A673 (cell line): ENCODE measurements at regions not wholly inside any gene's neighbourhood (a gene's known extent, or its start where the extent isn't known, plus 50 kb on each side); places are given as distances from the start of the nearest gene placed in this dataset.
"Not testable (repeated sequence)": the region's sequence is repeated elsewhere in the genome, so short reads cannot be mapped to it uniquely, and the experiment has no call there.

ENCODE experiments used
- BruUV-seq: library from RNA; stranded (reverse); fragments of 400-500 nt; replicated peaks from 2 replicates; lab custom pipeline; 2021; lab: Mats Ljungman, UMichigan
- CTCF ChIA-PET: fragments of 300-600 bp; sonication (Branson Sonifier 250); formaldehyde crosslinking; loops from one replicate; lab custom pipeline; 2022; ENCODE audit warnings: antibody characterized with exemption; lab: Charles Lee
- POLR2A ChIA-PET: fragments of 300-600 bp; sonication (Branson Sonifier 250); formaldehyde crosslinking; loops from one replicate; lab custom pipeline; 2022; ENCODE audit warnings: antibody characterized with exemption; ENCODE audit not compliant: low non-redundant PET; lab: Charles Lee
- DNase-seq: peaks from one replicate; pipeline ENCODE4 v3.0.0-alpha.2; 2015; ENCODE audit warnings: low spot score
- H3K27ac ChIP-seq: fragments of 200-600 bp; sonication (generic); 2 replicates; pipeline ENCODE4 v1.5.1; 2016; ENCODE audit warnings: mixed run types, low read depth, mild to moderate bottlenecking, mixed read lengths, antibody characterized with exemption, low read length; ENCODE audit not compliant: poor library complexity, severe bottlenecking
- H3K27me3 ChIP-seq: fragments of 200-600 bp; sonication (generic); replicated peaks from 2 replicates; pipeline ENCODE4 v1.6.1; 2017; ENCODE audit warnings: mixed run types, low read depth, mild to moderate bottlenecking, mixed read lengths, antibody characterized with exemption, low read length; ENCODE audit not compliant: insufficient read depth, poor library complexity
- H3K36me3 ChIP-seq: fragments of 200-600 bp; sonication (generic); 2 replicates; pipeline ENCODE4 v1.6.1; 2016; ENCODE audit warnings: mixed run types, mild to moderate bottlenecking, mixed read lengths, antibody characterized with exemption, low read length; ENCODE audit not compliant: insufficient read depth, poor library complexity, severe bottlenecking
- H3K4me1 ChIP-seq: fragments of 200-600 bp; sonication (generic); 2 replicates; pipeline ENCODE4 v1.6.1; 2017; ENCODE audit warnings: mixed run types, mild to moderate bottlenecking, mixed read lengths, antibody characterized with exemption, low read length; ENCODE audit not compliant: insufficient read depth, poor library complexity, severe bottlenecking
- H3K4me3 ChIP-seq: fragments of 200-600 bp; sonication (generic); 2 replicates; pipeline ENCODE4 v1.5.1; 2016; ENCODE audit warnings: low read depth, mixed run types, mild to moderate bottlenecking, mixed read lengths, low read length; ENCODE audit not compliant: poor library complexity, severe bottlenecking
- H3K9me3 ChIP-seq: fragments of 200-600 bp; sonication (generic); 2 replicates; pipeline ENCODE4 v1.6.1; 2016; ENCODE audit warnings: mixed run types, low read depth, mild to moderate bottlenecking, mixed read lengths, antibody characterized with exemption, low read length; ENCODE audit not compliant: poor library complexity, severe bottlenecking
- EZH2 ChIP-seq: fragments of 200-600 bp; sonication (generic); IDR thresholded peaks from 2 replicates; pipeline ENCODE4 v1.6.1; 2017; ENCODE audit warnings: borderline replicate concordance, low read depth, mild to moderate bottlenecking, mixed read lengths, antibody characterized with exemption, low read length; ENCODE audit not compliant: poor library complexity, severe bottlenecking
- intact Hi-C: fragments of 100-400 bp; cut with micrococcal nuclease; formaldehyde crosslinking; loops from one replicate; pipeline ENCODE4 v1.10.0; 2022; ENCODE audit not compliant: unreplicated experiment
- TF ChIP-seq, protein P1 (sequence below): fragments of 300-800, 200-600 bp; sonication (generic); conservative IDR thresholded peaks from 2 replicates; pipeline ENCODE4 v1.5.1; 2017; ENCODE audit warnings: low read depth, mild to moderate bottlenecking, antibody characterized with exemption, low read length, moderate library complexity, mixed read lengths

- no peaks in the 10 kb centered on the region for H3K9me3 ChIP-seq
- no peaks in the 10 kb centered on the region for H3K36me3 ChIP-seq
- DNase-seq: no peak
- intact Hi-C loops: loop anchor here (5.0 kb wide), 1 partner anchor 460 kb away; no protein-coding TSS in a partner anchor
- H3K4me1 ChIP-seq: no peaks in the 10 kb centered on the region
- H3K27ac ChIP-seq: no peak overlapping the region
- no TSS peak for BruUV-seq
- H3K4me3 ChIP-seq: no peak overlapping the region
- POLR2A ChIA-PET: no interaction called here
- TF ChIP-seq EZH2: no peak
- TF ChIP-seq, protein P1, sequence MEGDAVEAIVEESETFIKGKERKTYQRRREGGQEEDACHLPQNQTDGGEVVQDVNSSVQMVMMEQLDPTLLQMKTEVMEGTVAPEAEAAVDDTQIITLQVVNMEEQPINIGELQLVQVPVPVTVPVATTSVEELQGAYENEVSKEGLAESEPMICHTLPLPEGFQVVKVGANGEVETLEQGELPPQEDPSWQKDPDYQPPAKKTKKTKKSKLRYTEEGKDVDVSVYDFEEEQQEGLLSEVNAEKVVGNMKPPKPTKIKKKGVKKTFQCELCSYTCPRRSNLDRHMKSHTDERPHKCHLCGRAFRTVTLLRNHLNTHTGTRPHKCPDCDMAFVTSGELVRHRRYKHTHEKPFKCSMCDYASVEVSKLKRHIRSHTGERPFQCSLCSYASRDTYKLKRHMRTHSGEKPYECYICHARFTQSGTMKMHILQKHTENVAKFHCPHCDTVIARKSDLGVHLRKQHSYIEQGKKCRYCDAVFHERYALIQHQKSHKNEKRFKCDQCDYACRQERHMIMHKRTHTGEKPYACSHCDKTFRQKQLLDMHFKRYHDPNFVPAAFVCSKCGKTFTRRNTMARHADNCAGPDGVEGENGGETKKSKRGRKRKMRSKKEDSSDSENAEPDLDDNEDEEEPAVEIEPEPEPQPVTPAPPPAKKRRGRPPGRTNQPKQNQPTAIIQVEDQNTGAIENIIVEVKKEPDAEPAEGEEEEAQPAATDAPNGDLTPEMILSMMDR: no peak
- no peaks in the 10 kb centered on the region for H3K27me3 ChIP-seq
- CTCF ChIA-PET: no interaction called here
Measured at GRCh38 chr2:137912371-137912770, 51.9 kb upstream of the HNMT start.

DNA sequence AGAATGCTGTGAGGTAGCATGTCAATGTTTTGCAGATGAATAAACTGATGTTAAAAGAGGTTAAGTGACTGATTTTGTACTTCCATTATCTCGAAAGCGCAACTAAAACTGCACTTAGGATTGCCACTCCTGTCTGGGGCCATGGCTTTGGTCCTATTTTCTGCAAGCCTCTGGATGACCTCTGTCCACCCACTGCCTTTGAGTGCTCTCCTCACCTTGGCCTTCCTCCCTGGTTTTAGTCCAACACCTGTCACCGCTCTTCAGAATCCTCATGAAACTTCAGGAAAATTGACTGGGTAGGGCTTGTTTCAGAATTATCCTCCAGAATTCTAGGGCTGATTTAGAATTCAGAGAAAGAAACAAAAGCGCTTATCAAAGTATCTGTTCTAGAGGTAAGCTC lies 51.1 kb upstream of the HNMT start:
- intact Hi-C loops: loop anchor here (5.0 kb wide), 1 partner anchor 459 kb away; no protein-coding TSS in a partner anchor
- no peaks in the 10 kb centered on the region for H3K36me3 ChIP-seq
- DNase-seq: no peak
- POLR2A ChIA-PET: no interaction called here
- BruUV-seq: no TSS peak
- H3K27ac ChIP-seq: no peak overlapping the region
- no peak overlapping the region for H3K4me3 ChIP-seq
- CTCF ChIA-PET: no interaction called here
- no peaks in the 10 kb centered on the region for H3K4me1 ChIP-seq
- TF ChIP-seq EZH2: no peak
- TF ChIP-seq, protein P1: no peak
- no peaks in the 10 kb centered on the region for H3K9me3 ChIP-seq
- H3K27me3 ChIP-seq: no peaks in the 10 kb centered on the region

GRCh38 chr2:137913648-137914047 lies 50.6 kb upstream of the HNMT start:
- H3K27me3 ChIP-seq, H3K36me3 ChIP-seq, H3K4me3 ChIP-seq, BruUV-seq, CTCF ChIA-PET, H3K9me3 ChIP-seq, H3K27ac ChIP-seq, POLR2A ChIA-PET, H3K4me1 ChIP-seq, DNase-seq: not testable (repeated sequence)
- intact Hi-C loops: loop anchor here (5.0 kb wide), 1 partner anchor 459 kb away; no protein-coding TSS in a partner anchor
